ENCODE measurements at regions not wholly inside any gene's neighbourhood (a gene's known extent, or its start where the extent isn't known, plus 50 kb on each side); places are given as distances from the start of the nearest gene placed in this dataset.
"Not testable (repeated sequence)": the region's sequence is repeated elsewhere in the genome, so short reads cannot be mapped to it uniquely, and the experiment has no call there.

GRCh38 chr5:62044989-62045388 lies 261.0 kb upstream of the KIF2A start:
- DNase-seq: no peak

- no peak for DNase-seq
Observed at GRCh38 chr5:62046191-62046590, 259.8 kb upstream of the KIF2A start.

- no peak for DNase-seq
Observed at GRCh38 chr5:62051747-62052146, 254.3 kb upstream of the KIF2A start.

GRCh38 chr5:62059960-62060359 lies 246.0 kb upstream of the KIF2A start:
- no peak for DNase-seq

DNA sequence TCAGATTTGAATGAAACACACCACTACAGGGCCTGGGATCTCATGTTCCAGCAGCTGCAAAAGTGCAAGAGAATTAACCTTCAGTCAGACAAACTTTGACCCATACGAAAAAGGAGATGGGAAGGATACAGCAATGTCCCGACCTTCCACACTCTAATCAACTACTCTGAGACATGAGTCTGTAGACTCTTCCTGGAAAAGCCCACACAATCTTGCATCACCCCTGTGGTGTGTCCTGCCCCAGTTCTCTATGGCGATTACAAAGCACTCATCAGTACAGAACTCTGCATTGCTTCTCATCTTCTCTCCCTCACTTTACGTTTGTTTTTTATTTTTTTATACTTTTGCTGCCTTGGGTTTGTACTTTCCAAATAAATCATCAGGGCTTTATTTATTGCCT lies 241.0 kb upstream of the KIF2A start:
- no peak for DNase-seq

DNA sequence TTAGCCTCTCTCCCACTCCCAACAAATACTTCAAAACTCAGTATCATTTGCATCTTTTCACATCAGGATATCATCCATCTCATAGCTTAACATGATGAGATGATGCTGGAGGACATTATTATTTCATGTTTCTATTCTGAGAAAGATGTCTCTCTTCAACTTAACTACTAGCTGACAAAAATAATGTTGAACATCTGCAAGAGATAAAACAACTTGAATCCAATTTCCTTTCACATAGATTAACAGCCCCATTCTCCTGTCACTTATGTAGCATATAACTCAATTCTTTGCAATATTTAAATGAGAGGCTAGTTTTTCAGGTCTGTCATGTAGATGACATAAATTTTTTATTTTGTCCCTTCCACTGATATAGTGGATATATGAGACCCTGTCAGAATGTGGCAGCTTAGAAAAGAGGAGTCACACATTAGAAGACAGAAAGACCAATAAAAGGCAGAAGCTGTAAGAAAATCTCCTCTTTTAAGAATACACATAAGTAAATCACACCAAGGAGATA lies 239.2 kb upstream of the KIF2A start:
- no peak for DNase-seq

DNA sequence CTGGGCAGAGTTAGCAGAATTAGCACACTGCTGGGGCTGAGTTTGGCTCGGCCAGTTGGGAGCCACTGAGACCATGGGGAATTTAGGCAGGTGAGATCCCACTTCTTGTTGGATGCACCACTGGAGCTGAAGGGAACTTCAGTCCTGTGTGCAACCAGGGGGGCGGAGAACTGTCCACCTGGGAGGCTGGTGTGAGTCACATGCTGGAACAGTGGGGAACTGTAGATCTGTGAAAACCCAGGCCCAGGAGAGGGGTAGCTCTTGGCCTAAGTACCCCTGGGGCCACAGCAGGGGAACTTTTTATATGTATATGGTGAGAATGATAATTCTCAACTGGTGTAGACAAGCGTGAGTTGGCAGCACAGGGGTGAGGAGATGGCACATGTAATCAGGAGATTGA lies 237.5 kb upstream of the KIF2A start:
- DNase-seq: no peak

DNA sequence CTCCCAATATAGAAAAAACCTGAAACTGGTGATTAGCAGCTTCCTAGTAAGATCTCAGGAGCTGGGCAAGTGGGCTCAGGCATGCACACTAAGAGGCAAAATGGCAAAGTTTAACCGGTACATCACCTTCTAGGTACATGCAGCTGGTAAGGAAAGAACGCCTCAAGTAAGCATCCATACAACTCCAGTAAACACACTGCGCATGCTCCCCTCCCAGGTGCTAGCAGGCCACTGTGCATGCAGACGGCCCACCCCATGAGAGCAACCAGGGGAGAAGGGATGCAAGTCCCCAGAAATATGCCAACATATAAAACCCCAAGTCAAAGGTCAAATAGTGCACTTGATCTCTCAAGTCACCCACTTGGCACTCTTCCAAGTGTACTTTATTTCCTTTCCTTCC lies 228.6 kb upstream of the KIF2A start:
- no peak for DNase-seq

DNA sequence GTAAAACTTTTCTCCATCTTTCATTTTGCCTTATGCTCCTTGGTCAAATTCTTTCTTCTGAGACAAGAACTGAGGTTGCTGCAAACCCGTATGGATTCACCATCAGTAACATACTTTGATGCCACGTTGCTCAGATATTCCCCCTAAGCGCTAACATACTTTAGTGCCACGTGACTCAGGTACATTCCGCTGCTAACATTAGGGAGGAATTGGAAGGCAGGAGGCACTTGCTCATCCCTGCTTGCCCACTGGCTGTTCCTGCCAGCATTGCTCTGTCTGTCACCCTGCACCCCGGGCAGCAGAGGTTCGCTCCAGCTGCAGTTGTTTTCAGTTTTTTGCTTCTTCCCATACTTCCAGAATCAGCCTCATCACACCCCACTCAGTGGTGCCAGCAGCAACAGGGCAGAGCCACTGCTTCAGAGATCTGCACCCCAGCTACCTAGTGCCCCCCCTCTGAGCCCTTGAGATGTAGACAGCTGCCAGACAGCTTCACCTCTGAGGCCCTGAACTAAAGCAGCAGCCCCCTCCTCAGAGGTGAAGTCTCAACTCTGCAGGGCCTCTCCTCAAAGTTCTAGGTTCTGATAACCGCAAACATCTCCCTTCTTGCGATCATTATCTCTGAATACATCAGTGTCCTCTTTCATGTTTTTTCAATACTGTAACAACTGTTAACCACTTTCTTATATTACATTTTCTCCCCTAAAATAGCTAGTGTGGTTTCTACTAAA lies 228.0 kb upstream of the KIF2A start:
- no peak for DNase-seq

DNA sequence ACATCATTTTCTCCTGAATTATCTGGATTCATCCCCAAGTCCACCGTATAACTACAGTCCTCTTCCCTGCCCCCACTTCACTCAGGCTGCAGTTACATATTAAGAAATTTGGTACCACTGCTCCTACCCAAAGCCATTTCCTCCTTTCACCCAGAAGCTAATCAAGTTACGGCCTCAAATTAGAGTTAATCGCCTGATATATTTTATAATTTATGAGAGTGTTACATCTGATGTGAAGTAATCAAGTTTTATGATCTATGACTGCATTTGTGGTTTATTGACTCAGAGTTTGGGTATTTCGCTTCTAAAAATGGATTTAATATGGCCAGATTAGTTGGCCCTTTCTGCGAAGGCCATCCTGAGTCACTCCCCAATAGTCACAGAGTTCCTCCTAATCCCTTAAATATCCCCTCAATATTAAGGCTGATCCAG lies 223.6 kb upstream of the KIF2A start:
- DNase-seq: no peak

DNA sequence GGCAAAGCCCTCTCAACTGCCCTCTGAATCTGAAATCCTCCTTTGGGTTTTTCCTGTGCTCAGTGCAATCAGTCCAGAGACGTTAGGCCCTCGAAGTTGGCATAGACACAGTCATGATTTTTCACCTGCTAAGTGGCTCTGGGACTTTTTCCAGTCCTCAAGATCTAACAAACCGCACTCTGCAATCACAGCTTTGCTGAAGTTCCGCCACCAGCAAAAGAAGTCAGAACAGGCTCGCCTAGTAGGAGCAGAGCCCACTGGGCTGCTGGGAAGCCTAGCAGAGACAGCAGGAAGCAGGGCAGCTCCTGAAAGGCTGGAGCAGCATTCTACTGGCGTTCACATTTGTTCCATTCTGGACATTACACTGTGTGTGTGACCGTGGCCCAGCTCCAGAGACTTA lies 222.8 kb upstream of the KIF2A start:
- DNase-seq: no peak

GRCh38 chr5:62083661-62084060 lies 222.3 kb upstream of the KIF2A start:
- DNase-seq: no peak

GRCh38 chr5:62084391-62084790 lies 221.6 kb upstream of the KIF2A start:
- DNase-seq: no peak

- DNase-seq: no peak
Observed at GRCh38 chr5:62090953-62091352, 215.1 kb upstream of the KIF2A start.

DNA sequence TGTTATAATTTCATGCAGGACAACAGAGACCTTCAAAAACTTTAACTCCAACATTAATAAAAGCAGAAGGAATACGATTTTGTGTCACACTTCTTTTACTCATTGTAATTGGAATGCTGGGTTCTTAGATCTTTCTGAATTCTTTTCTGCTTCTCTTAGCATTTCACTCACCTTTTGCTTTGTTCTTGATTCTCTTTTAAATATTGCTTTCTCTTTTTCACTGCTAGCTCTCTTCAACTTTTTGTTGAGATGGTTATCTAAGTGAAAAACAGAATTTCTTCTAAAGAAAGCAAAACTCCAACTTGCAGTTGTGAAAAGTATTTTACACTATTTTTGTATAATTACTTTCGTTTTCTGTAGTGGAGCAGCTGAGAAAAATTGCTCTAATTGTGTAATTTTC lies 212.6 kb upstream of the KIF2A start:
- DNase-seq: no peak

GRCh38 chr5:62093976-62094375 lies 212.0 kb upstream of the KIF2A start:
- no peak for DNase-seq

GRCh38 chr5:62097361-62097760 lies 208.6 kb upstream of the KIF2A start:
- no peak for DNase-seq

GRCh38 chr5:62100201-62100600 lies 205.8 kb upstream of the KIF2A start:
- no peak for DNase-seq

DNA sequence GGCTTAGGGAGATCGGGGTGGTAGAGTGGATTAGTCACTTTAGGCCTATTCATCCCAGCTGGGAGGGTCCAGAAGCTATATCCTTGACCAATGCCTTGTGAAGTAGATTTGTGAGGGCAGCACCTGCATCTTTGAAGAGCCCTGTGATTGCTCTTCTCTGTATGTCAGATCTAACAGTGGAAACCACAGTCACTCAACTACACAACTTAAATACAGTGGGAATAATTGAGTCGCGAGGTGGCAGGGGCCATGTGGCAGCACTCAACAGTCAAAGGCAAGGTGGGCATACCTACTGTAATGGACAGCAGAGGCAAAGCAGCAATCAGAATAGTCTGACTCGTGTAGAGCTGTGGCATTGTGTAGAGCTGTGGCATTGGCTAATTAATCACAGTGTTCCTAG lies 202.1 kb upstream of the KIF2A start:
- not testable (repeated sequence) for DNase-seq

DNA sequence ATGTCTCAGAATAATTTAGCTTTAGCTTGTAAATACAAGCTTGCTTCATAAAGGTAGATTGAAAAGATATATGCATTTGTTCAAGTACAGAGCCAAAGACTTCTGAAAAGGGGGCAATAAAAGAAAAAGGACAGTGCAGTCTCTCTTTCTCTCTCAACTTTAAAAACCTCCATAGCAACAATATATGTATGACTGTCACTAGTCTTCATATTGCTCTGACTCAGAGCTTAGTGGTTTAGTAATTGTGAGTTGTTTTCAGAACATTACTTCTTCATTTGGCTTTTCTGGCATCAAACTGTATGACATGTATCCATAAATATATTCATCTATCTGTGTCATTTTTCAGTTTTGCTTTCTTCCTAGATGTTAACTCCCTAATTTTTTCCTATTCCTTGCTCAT lies 194.6 kb upstream of the KIF2A start:
- no peak for DNase-seq

DNA sequence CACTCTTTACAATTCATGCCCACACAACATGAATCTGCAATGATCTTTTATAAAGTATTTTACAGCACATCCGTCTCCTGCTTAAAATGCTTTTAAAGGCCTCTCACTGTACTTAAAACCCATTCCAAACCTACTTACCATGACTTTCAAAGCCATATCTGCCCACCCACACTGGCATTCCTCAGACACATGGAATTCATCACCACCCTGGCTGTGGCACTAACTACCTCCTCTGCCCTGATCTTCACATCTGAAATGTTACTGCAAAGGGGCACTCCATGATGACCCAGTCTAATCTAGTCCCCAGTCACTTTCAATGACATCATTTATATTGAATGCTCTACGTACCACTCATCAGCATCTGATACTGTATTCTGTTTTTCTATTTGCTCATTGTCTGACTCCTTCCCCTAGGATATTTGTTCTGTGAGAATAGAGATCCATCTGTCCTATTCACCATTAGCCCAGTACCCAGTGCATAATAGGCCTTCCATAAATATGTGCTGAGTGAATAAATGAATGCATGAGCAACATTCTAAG lies 193.2 kb upstream of the KIF2A start:
- DNase-seq: no peak

GRCh38 chr5:62115014-62115413 lies 191.0 kb upstream of the KIF2A start:
- no peak for DNase-seq

DNA sequence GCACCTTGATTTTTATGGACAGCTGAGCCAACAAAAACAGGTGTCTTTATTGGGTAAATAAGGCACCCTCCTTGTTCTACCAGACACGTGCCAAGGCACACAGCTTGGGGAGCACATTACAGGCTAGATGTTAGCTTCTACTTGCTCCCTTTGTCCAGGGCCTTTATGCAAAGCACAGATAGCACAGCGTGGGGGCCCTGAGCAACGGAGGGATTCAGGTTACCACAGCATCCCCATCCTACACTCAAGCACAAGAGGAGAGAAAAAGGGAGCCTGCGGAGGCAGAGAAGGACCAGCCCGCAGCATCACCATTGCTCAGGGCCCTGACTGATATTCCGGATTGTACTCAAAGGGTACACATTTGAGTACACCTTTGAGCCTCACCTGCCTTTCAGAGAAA lies 181.7 kb upstream of the KIF2A start:
- DNase-seq: no peak

DNA sequence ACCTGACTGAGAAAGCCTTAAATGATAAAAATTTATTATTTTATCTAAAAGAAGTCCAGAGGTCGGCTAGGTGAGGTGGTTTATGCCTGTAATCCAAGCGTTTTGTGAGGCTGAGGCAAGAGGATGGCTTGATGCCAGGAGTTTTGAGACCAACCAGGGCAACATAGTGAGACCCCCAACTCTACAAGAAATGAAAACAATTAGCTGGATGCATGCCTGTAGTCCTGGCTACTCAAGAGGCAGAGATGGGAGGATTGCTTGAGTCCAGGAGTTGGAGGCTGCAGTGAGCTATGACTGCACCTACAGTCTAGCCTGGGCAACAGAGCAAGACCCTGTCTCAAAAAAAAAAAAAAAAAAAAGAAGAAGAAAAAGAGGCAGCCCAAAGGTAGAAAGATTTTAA lies 179.9 kb upstream of the KIF2A start:
- DNase-seq: no peak
